Tongue (tissue), 1 donor: ENCODE measurements at regions not wholly inside any gene's neighbourhood (a gene's known extent, or its start where the extent isn't known, plus 50 kb on each side); places are given as distances from the start of the nearest gene placed in this dataset.

Experiments
- DNase-seq: peaks from one replicate; pipeline ENCODE4 v3.0.0-alpha.2; 2015

- DNase-seq = no peak
Observed at GRCh38 chr5:4523038-4523437, 617.1 kb upstream of the ADAMTS16 start.

GRCh38 chr5:4531756-4532704 lies 608.1 kb upstream of the ADAMTS16 start:
- DNase-seq = no peak

- no peak for DNase-seq
Observed at GRCh38 chr5:4532705-4533080, 607.4 kb upstream of the ADAMTS16 start.

GRCh38 chr5:4533457-4534105 lies 606.5 kb upstream of the ADAMTS16 start:
- peak; percentile 14 for DNase-seq

- DNase-seq = no peak
Observed at GRCh38 chr5:4537489-4537888, 602.6 kb upstream of the ADAMTS16 start.

GRCh38 chr5:4540375-4541173 lies 599.6 kb upstream of the ADAMTS16 start:
- no peak for DNase-seq

- DNase-seq = no peak
Observed at GRCh38 chr5:4541334-4541733, 598.8 kb upstream of the ADAMTS16 start.

GRCh38 chr5:4542145-4542778 lies 597.9 kb upstream of the ADAMTS16 start:
- DNase-seq = peak; percentile 12

- DNase-seq = no peak
Observed at GRCh38 chr5:4544049-4544670, 596.0 kb upstream of the ADAMTS16 start.

- DNase-seq = no peak
Observed at GRCh38 chr5:4547547-4547946, 592.6 kb upstream of the ADAMTS16 start.

GRCh38 chr5:4548341-4548740 lies 591.8 kb upstream of the ADAMTS16 start:
- no peak for DNase-seq

GRCh38 chr5:4549351-4549750 lies 590.8 kb upstream of the ADAMTS16 start:
- no peak for DNase-seq

GRCh38 chr5:4551034-4551433 lies 589.1 kb upstream of the ADAMTS16 start:
- no peak for DNase-seq

GRCh38 chr5:4553130-4553529 lies 587.0 kb upstream of the ADAMTS16 start:
- DNase-seq = no peak

- DNase-seq = peak; percentile 45
Observed at GRCh38 chr5:4553978-4554377, 586.2 kb upstream of the ADAMTS16 start.

GRCh38 chr5:4555725-4556285 lies 584.3 kb upstream of the ADAMTS16 start:
- DNase-seq = no peak

GRCh38 chr5:4561403-4561802 lies 578.7 kb upstream of the ADAMTS16 start:
- no peak for DNase-seq

- DNase-seq = no peak
Observed at GRCh38 chr5:4563400-4563799, 576.7 kb upstream of the ADAMTS16 start.

- no peak for DNase-seq
Observed at GRCh38 chr5:4570047-4570995, 569.8 kb upstream of the ADAMTS16 start.

- DNase-seq = no peak
Observed at GRCh38 chr5:4571248-4571948, 568.7 kb upstream of the ADAMTS16 start.
